ENCODE measurements at regions not wholly inside any gene's neighbourhood (a gene's known extent, or its start where the extent isn't known, plus 50 kb on each side); places are given as distances from the start of the nearest gene placed in this dataset.

DNA sequence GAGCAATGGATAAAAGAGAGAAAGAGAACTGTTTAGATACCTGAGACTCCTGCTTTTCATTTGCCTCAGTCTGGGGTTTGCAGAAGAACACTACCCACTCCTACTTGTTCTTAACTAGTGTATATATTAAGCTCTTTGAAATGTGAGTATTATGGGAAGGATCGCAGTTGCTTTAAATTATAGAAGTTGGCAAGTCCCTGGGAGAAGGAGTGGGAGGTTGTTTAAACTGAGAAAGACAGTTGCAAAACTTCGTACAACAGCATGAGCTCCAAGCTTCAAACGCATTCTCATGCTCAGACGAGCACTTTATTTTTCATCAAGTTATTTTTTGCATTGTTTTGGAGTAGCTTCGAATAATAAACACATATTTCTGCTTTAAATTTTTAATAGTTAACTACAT is 88.1 kb upstream of the C1QTNF7 start:
- no peak for DNase-seq (ENCODE audit: low read depth)

DNA sequence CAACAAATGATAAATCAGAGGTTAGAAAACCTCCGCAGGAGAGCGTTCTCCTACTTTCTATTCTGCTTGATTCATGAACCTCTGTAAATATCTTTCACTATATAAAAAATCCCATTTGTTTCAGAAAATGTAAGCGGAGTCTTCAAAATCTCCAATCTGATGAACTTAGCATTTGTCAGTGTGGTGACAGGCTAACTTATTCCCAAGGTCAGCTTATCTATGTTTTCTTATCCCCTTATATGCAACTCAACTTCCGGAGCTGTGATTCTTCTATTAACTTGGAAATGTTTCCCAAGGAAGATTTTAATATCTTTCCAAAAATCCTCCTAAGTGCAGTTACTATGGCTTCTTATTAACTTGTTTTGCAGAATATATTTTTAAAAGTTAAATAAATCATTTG is 87.5 kb upstream of the C1QTNF7 start:
- DNase-seq (ENCODE audit: low read depth) = no peak

DNA sequence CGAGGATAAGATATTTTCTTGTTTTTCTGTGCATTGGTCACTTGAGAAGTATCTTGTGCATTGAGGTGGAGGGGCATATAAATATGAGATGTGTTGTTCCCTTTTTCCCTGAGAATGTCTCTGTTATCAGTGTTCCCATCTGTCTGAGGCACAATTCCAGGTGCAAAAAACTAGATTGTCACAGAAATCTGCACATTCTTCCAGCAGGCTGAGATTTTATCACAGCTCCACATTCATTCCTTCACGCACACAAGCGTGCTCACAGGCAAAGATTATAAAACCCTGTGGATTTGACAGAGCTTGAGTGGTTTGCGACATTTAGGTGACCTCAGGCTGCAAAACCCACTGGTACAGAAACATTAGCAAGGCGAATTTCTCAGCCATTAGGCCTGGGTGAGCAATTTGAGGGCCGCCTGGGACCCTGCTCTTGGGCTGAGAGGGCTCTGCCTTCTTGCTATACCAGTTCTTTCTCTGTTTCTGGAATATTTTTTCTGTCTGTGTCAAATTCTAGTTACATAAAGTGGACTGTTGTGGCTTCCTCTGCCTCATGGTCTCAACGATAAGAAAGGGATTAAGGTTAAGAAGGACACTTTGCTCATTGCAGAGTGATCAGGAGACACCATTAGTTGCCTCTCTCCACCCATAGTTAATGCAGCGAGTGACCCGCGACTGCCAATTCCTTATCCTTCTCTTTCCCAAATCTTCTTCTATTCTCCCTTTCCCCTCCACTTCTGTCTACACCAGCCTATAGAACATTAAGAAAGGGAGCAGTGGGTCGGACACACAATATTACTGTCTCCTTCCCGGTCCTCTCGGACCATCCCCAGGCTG is 86.7 kb upstream of the C1QTNF7 start:
- DNase-seq (ENCODE audit: low read depth) = no peak

DNA sequence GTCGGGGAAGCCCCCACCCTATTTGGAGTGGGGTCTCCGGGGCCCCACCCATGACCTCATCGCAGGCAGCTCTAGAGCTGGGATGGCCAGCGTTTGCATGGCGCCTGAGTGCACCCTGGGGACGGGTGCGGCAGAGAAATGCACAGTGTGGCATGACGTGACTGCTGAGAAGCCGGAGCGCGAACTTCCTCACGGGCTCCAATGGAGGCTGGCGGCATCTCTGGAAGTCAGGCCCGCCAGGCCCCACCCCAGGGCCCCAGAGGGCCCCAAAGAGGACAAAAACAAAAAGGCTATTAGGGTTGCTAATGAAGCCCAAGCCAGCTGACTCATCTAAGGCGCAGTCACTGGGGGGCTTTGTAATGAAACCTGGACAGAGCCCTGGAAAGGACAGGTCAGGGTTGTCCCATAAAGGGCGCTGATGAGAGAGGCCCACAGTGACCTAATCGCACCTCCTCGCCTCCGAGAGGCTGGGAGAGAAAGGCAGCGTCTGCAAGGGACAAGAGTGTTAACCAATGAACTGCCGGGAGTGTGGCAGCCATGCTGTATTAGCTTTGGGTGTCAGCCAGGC is 86.0 kb upstream of the C1QTNF7 start:
- DNase-seq (ENCODE audit: low read depth) = no peak

DNA sequence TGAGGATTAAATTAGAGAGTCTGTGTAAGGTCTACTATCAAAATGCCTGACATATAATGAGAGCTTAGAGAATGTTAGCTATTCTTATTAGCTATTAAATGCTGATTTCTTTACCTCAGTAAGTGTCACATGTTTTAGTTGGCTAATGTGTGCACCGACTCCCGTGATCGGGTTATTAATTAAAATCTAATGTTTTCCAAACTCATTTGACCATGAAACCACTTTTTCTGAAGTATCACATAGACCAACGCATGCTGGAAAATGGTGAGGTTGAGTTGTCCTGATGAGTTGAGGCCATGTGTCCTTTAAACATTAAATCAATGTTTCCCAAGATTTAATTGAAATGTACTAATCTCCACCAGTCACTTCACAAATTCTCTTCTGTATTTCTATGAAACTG is 84.8 kb upstream of the C1QTNF7 start:
- no peak for DNase-seq (ENCODE audit: low read depth)

DNA sequence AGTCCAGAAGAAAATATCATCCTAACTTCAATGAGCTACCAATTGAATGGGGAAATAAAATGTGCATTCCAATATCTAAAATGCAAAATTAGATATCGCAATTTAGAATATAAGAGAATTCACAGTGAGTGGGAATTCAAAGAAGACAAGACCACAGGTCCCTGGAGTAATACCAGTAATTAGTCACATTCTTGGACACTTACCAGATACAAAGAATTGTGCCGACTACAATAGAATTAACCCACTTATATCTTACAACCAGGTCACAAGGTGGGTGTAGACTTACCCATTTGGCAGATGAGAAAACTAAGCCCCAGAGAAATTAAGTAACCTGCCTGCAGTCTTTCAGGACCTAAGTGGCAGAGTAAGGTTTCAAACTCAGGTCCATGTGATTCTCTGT is 84.3 kb upstream of the C1QTNF7 start:
- no peak for DNase-seq (ENCODE audit: low read depth)

DNA sequence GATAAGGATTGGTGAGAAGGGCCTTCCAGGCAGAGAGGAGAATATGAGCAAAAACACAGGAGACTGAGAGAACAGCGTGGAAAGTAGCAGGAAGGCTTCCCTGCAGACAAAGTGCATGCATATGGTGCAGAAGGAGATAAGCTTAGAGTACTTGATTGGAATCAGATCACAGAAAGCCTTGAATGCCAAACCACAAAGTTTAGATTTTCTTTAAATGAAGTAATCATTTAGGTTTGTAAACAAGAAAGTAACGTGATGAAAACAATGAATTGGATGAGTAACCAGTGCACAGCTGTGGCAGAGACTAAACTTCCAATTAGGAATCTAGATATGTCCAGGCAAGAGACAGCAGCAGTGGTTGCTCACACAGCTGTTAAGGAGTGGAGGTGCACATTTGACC is 83.8 kb upstream of the C1QTNF7 start:
- DNase-seq (ENCODE audit: low read depth) = no peak

DNA sequence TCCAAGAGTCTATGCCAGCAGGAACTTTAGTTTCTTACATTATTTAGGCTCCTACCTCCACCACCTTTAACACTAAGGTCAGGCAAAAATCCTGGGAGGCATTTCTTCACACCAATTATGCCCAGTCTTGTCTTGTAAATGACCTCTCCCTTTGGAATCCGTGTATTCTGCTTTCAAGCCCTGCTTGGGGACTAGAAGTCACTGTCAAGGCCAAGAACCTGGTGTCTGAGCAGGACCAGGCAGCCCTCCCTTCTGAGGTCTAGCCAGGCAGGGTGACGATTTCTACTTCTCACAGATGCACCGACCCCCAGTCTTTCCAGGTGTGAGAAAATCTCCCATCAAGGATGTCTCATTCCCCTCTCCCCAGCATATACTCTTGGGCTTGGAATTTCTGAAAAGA is 82.7 kb upstream of the C1QTNF7 start:
- no peak for DNase-seq (ENCODE audit: low read depth)

DNA sequence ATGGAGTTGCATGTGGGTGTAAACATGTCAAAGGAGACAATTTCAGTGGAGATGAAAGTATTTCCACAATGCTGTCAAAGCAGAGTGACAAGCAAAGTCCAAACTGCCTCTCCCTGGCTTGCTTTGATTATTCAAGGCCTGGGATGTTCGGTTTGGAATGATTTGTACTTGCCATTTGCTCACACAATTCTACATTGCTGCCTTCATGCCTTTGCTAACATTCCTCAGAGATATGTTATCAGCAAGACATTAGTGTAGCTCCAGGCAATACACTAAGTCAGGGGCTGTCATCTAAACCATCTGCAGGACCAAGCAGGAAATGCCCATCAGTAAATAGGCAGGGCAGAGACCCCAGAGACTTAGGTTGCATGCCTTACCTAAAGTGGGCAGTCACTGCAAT is 79.6 kb upstream of the C1QTNF7 start:
- no peak for DNase-seq (ENCODE audit: low read depth)

DNA sequence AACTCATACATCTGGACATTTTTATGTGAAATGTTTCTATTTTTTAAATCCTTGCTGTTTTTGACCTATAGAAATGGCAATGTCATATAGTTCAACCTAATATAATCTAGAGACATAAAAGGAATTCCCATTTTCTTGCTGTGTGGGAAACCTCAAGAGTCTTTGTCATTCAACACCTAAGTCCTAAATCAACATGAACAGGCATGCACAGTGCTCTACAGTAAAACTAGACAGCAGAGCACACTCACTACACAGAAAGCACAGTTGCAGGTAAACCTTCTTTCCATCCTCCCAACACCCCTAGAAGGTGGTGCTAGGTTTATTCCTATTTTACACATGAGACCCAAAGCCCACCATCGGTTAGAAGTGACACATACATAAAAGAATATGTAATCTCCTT is 79.1 kb upstream of the C1QTNF7 start:
- DNase-seq (ENCODE audit: low read depth) = no peak

DNA sequence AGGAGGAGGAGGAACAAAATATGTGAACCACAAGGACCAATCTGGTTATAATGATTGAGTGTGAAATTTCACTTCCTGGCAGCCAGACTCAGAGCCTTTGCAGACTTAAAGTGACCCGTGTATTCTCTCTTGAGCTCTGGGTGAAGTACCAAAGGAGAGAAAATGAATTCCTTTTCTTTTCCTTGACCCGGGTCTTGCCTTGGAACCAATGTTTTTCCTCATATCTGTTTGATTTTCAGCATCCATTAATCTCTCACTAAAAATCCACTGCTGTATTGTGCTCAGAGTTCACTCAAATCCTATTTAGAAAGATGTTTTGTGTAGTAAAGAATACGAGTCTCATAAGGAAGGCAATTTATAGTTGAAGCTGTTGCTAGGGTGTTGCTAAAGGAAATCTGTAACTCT is 78.3 kb upstream of the C1QTNF7 start:
- no peak for DNase-seq (ENCODE audit: low read depth)

DNA sequence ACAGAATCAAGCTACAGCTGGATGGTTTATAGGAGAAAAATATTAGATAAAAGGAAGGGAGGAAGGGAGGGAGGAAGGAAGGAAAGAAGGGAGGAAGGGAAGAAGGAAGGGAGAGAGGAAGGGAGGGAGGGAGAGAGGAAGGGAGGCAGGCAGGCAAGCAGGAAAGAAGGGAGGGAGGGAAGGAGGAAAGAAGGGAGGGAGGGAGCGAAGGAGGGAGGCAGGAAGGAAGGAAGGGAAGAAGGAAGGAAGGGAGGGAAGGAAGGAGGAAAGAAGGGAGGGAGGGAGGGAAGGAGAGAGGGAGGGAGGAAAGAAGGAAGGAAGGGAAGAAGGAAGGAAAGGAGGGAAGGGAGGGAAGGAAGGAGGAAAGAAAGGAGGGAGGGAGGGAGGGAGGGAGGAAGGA is 77.9 kb upstream of the C1QTNF7 start:
- no peak for DNase-seq (ENCODE audit: low read depth)

DNA sequence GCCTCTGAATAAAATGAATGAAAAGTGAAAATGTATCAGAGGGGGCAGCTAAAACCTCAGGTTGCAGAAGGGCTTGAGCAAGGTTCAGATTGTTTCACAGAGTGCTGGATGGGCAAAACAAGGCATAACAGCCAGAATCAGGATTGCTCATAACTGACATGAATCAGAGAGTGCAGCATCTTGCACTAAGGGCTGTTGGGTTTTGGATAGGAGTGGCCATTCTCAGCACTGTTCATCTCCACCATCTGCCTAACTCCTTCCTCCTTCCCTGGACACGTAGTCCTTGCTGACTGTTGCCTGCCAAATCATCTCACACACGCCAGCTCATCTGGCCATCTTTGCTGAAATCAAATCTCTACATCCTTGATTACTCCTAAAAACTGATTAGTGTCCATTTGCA is 75.3 kb upstream of the C1QTNF7 start:
- DNase-seq (ENCODE audit: low read depth) = no peak

DNA sequence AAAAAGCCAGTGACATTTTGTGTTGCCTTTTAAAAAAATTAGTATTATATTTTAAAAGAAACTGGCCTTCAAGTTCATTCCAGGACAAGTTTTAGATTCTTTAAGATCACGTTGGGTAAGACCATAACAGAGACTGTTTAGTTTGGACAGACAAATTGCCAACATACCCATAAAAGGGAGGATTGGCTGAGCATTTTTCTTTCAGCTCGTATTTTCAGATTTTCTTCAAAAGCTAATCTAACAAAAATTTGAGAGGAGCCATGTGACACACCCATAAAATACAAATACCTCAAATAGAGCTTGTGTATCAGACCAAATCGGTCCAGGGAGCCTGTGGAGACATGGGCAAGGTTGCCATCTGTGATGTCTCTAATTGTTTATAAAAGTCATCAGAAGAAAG is 74.6 kb upstream of the C1QTNF7 start:
- DNase-seq (ENCODE audit: low read depth) = no peak

DNA sequence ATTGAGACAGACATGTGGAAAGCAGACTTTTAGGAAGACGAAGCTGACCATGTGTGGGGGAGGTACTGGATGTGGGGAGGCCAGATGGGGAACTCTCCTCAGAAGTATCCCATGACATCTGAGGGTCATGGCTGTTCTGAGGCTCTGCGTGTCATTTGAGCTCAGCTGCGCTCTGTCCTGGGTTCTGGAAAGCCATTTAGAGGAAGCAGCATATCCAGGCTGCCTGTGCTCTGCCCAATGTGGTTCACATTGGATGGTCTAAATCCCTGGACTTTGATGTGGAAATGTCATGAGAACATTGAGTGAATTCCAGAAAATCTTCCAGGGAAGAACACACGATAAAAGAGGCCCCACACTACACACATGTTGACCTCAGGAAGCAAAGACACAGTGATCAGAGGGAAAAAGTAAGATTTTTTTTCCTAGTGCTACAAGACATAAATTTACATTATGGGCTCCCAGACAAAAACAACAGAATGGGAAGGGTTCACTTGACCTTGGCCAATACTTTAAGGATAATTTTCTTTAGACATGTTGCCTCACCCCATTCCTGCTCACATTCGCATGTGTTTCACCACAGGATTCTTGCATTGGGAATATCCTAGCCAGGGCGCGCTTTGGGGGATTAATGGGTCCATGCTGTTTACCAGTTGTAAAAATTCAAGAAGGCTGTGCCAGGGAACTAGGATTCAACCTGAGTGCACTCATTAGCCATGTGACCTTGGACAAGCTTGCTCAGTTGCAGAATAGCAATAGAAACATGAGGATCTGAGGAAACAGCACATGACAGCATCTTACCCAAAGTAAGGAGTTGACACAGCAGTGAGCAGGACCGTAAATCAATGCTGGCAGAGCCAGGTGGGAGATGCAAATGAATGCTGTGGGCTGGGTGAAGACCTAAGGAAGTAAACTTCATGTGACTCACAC is 73.2 kb upstream of the C1QTNF7 start:
- DNase-seq (ENCODE audit: low read depth) = no peak

DNA sequence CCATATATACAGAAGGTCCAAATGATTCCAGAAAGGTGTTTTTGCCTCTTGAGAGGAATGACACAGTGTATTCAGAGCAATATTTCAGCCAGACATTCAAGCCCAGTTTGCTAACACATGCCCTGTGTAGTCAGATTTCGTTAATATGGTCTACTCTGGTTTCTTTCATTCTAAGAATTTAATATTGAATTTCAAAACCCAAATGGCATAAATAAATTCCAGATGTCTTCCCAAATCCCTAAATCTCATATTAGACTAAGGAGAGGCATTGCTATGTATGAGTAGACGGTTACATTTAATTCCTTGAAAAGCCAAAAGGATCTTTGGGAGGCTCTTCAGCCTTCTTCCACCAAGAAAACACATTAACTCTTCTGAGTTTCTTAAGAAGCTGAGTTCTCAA is 66.3 kb upstream of the C1QTNF7 start:
- DNase-seq (ENCODE audit: low read depth) = no peak

DNA sequence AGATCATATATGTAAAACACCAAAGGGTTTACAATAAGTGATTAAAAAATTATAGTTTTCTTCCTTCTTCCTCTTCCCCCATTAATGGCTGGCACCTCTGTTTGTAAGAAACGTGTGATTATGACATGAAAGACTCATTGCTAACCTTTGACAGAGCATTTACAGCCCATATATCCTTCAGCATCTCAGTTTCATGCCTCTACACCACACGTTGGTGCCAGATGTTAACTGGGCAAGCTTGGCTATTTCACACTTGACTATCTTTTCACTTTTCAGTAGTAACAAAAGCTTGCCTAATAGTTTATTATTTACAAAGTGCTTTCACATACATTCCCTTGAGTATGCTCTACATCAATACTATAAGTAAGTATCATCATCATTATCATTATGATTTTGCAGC is 65.3 kb upstream of the C1QTNF7 start:
- no peak for DNase-seq (ENCODE audit: low read depth)

DNA sequence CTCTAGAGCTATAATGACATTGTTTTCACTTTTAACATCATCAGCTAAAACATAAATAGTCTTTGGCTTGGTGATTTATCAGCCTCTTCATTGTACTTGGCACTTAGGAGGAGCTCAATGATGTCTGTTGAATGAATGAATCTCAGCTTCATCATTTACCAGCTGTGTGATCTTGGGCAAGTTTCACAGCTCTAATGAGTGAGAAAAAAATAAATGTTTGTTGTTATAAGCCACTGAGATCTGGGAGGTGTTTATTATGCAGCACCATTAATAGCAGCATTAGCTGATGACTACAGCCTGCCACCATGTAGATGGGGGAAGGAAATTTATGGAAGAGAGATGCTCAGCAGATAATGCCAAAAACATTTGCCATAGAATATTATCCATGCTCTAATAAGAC is 63.6 kb upstream of the C1QTNF7 start:
- no peak for DNase-seq (ENCODE audit: low read depth)

DNA sequence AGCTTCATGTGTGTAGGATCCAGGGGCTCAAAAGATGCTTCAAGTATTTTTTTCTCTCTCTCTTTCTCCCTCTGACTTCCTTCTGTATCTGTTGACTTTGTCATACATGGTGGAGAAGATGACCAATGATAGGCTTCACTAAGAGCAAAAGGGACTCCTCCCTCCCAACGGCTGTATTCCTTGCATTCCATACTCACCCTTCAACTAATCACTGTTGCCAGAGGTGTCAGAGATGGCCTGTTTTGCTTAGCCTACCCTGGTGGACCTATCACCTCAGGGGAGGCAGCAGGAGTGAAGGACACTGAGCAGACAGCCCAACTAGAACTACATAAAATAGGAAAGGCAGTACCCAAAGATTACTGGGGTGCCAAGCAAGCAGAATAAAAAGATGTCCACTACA is 62.2 kb upstream of the C1QTNF7 start:
- no peak for DNase-seq (ENCODE audit: low read depth)

DNA sequence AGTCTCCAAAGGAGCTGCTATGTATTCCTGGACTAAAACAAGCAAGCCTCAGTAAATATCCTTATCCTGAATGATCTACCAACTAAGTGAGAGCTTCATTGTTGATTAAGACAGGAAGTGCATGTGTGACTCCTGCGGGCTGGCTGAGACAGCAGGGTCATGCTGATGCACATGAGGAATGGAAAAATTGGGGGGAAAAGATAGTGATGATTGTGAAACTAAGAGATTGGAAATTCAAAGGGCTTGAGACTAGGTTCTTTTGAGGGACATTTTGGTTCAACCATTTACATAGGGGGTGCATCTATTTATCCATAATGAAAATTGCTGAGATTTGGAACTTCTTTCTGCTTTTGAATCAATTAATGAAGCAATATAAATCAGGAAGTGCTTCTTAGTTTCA is 61.1 kb upstream of the C1QTNF7 start:
- no peak for DNase-seq (ENCODE audit: low read depth)

DNA sequence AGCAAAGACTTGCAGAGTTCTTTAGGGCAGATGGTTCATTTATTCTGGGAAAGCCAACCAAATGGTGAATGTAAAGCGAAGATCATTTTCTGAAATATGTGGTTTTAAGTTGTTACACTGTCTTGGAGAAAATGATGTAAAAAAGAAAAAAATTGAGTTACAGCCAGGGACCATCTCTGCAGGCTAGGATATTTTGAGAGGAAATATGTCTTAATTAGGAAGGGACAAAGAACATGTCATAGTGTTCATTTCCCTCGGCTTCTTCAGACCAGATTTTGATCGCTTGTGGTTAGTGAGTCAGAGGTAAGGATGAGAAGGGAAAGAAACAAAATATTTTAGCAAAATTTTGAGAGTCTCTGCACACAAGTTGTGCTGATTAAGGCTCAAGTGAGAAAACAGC is 59.0 kb upstream of the C1QTNF7 start:
- DNase-seq (ENCODE audit: low read depth) = no peak

DNA sequence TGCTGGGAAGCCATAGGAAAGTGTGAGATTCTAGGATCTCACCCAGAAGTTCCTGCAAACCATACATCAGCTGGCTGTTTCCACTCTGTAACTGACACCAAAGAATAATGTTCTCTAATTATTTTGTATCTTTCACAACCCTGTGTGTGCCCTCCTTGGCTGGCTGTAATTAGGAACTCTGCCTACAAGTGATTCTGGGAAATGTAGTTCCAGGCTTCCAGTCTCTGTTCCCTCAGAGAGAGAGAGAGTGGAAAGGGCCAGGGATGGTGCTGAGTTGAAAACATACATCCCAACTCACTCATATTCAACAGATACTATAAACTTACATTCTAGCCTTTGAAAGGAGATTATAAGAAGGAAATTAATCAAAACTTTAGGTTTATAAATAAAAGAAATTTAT is 57.5 kb upstream of the C1QTNF7 start:
- no peak for DNase-seq (ENCODE audit: low read depth)

DNA sequence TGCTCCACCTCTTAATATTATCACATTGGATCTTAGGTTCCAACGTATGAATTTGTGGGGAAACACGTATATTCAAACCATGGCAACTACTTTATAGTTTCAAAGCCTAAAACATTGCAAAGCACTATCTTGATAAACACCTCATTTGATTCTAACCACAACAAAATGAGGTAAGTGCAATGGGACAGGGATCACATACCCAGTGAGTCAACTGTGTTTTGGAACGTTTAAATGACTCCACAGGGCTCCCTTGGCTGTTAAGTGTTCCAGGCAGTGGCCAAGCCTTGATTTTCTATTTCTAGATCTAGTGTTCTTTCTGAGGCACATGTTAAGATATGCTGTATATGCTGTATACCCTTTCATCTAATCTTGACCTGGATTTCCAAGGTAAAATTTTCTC is 54.5 kb upstream of the C1QTNF7 start:
- no peak for DNase-seq (ENCODE audit: low read depth)

All from T-helper 22 cell (primary cell).